ENCODE measurements at regions not wholly inside any gene's neighbourhood (a gene's known extent, or its start where the extent isn't known, plus 50 kb on each side); places are given as distances from the start of the nearest gene placed in this dataset.

DNA sequence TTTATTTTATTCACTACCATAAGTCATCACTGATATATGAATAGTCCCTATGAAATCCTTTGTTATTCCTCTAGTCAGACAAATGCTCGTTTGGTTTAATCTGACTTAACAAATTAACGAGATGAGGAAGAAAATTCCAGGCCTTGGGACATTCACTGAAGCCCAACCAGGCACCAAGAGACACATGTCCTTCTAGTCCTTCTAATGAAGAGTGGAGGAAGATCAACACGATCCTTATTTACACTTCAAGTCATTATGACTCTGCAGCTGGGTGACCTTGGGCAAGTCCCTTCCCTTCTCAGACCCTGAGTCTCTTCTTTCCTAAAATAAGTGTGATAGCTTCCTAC lies 117.5 kb downstream of the CEBPB start:
- H3K27me3 ChIP-seq: no peaks in the 10 kb centered on the region
- no peaks in the 10 kb centered on the region for H3K36me3 ChIP-seq
- no peaks in the 10 kb centered on the region for H3K9me3 ChIP-seq
- intact Hi-C loops (cut with DNase I; ENCODE audit: low total_unique reads) (loop anchor here (1.0 to 10.0 kb wide), 3 partner anchors 87 to 267 kb away; no protein-coding TSS in a partner anchor), in situ Hi-C loops (cut with MboI; ENCODE audit: low sequenced_read_pairs in 4 of 4) (no loop called here)
- DNase-seq (no peak), ATAC-seq (no peak)
- H3K4me3 ChIP-seq: no peak overlapping the region
- H3K4me1 ChIP-seq: peaks cover 52 to 58% of the 10 kb centered on the region in 2 donors
- no peak for TF ChIP-seq POLR2A (IDR thresholded peaks at IDR 0.05)
- no peak for TF ChIP-seq CTCF (IDR thresholded peaks at IDR 0.05 in 4 of 5, conservative IDR thresholded peaks at IDR 0.05 in 1 of 5)
- peak overlapping the region; percentile 87 to 95 (median 90) for H3K27ac ChIP-seq

- H3K4me1 ChIP-seq: peaks cover 49 to 53% of the 10 kb centered on the region in 2 donors
- in situ Hi-C loops (cut with MboI; ENCODE audit: low sequenced_read_pairs in 4 of 4): no loop called here
- H3K4me3 ChIP-seq: no peak overlapping the region
These were observed 118.1 kb downstream of the CEBPB start for GRCh38 chr20:50308513-50309279.

DNA sequence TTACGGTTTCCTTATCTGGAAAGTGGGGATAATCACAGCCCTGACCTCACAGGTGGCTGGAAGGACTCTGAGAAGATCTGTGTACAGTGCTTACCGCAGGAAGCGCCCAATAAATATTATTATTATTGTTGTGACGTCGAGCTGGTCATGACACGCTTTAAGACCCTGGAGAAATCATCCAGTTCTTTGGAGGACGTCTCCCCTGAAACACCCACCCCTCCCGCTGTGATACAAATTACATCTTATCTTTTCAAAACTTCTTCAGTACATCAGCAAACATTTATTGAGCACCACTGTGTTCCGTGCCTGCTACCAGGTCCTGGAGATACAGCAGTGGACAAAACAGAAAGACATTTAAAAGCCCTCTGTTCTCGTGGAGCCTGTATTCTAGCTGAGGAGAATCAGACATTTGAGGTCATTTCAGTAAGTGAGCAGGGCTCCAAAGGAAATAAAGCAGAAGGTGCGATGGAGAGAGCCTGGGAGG lies 118.7 kb downstream of the CEBPB start:
- H3K27me3 ChIP-seq: no peaks in the 10 kb centered on the region
- H3K9me3 ChIP-seq: no peaks in the 10 kb centered on the region
- in situ Hi-C loops (cut with MboI; ENCODE audit: low sequenced_read_pairs in 4 of 4) (no loop called here), intact Hi-C loops (cut with DNase I; ENCODE audit: low total_unique reads) (loop anchor here (5.0 to 10.0 kb wide), 2 partner anchors 153 to 265 kb away; no protein-coding TSS in a partner anchor)
- no peak for TF ChIP-seq POLR2A (IDR thresholded peaks at IDR 0.05)
- no peak for TF ChIP-seq CTCF (IDR thresholded peaks at IDR 0.05 in 4 of 5, conservative IDR thresholded peaks at IDR 0.05 in 1 of 5)
- no peak overlapping the region for H3K4me3 ChIP-seq
- DNase-seq (no peak), ATAC-seq (no peak)
- peaks cover 42 to 46% of the 10 kb centered on the region in 2 donors for H3K4me1 ChIP-seq
- peak overlapping the region; percentile 87 to 95 (median 90) for H3K27ac ChIP-seq
- H3K36me3 ChIP-seq: no peaks in the 10 kb centered on the region

More at GRCh38 chr20:50308513-50309279, 118.1 kb downstream of the CEBPB start:
- TF ChIP-seq CTCF (IDR thresholded peaks at IDR 0.05 in 4 of 5, conservative IDR thresholded peaks at IDR 0.05 in 1 of 5) (no peak), POLR2A (IDR thresholded peaks at IDR 0.05) (peak; percentile 53 to 67)
- H3K9me3 ChIP-seq: no peaks in the 10 kb centered on the region
- intact Hi-C loops (cut with DNase I; ENCODE audit: low total_unique reads): loop anchor here (1.0 to 10.0 kb wide), 3 partner anchors 87 to 266 kb away; no protein-coding TSS in a partner anchor
- ATAC-seq (peak; percentile 19 to 27), DNase-seq (peak; percentile 79 to 87)
- no peaks in the 10 kb centered on the region for H3K36me3 ChIP-seq
- H3K27me3 ChIP-seq: no peaks in the 10 kb centered on the region
- H3K27ac ChIP-seq: peak overlapping the region; percentile 87 to 95 (median 90)

DNA sequence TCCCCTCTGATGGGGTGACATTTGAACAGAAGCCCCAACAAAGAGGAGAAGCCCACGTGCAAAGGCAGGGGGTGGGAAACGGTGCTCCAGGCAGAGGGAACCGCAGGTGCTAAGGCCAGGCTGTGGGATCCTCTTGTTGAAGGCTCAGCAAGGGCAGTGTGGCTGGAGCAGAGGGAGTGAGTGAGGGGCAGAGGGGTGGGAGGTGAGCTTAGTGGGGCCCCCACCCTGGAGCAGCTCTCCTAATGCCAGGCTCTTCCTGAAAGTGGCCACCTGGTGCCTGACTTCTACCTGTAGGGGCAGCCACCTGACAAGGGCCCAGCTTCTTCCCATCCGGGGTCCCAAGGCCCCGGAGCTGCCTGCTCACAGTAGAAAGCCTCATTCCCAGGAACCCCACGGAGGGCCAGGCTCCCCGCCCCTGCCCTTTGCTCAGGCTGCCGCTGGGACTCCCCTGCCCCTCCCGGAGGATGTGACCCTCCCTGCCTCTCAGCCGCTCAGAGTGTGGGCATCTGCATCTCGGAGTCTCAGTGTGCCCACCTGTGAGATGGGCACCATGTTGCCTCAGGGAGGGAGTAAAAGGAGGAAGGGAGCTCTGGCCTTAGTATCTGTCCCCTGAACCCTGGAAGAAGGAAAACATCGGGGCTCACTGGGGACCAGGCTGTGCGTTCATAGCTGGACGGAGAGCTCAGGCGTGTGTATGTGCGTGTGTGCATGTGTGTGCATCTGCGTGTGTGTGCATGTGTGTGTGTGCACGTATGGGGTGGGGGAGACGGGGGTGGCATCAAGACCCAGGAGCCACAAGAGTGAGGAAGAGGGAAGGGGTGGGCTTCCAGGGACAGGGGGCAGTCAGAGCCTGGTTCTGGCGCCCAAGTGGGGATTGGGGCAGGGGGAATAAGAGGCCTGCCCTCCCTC lies 119.4 kb downstream of the CEBPB start:
- intact Hi-C loops (cut with DNase I; ENCODE audit: low total_unique reads): loop anchor here (5.0 to 10.0 kb wide), 2 partner anchors 152 to 265 kb away; no protein-coding TSS in a partner anchor
- Histone ChIP-seq H3K36me3 (no peaks in the 10 kb centered on the region), H3K4me1 (peaks cover 37 to 39% of the 10 kb centered on the region in 2 donors), H3K4me3 (no peak overlapping the region), H3K9me3 (no peaks in the 10 kb centered on the region), H3K27ac (peak overlapping the region; percentile 87 to 95 (median 90)), H3K27me3 (no peaks in the 10 kb centered on the region)
- in situ Hi-C loops (cut with MboI; ENCODE audit: low sequenced_read_pairs in 4 of 4): no loop called here
- TF ChIP-seq POLR2A (IDR thresholded peaks at IDR 0.05) (no peak), CTCF (IDR thresholded peaks at IDR 0.05 in 4 of 5, conservative IDR thresholded peaks at IDR 0.05 in 1 of 5) (no peak)
- DNase-seq (no peak), ATAC-seq (no peak)

Measured in gastrocnemius medialis (tissue), 4 donors.